ENCODE measurements at regions not wholly inside any gene's neighbourhood (a gene's known extent, or its start where the extent isn't known, plus 50 kb on each side); places are given as distances from the start of the nearest gene placed in this dataset.
"Not testable (repeated sequence)": the region's sequence is repeated elsewhere in the genome, so short reads cannot be mapped to it uniquely, and the experiment has no call there.

GRCh38 chr12:19895246-19896020, 456.1 kb downstream of the AEBP2 start:
- in situ Hi-C loops (cut with HindIII; ENCODE audit: low sequenced_read_pairs), result no loop called here

- in situ Hi-C loops (cut with HindIII; ENCODE audit: low sequenced_read_pairs), result no loop called here
Observed at GRCh38 chr12:19896041-19896440, 456.7 kb downstream of the AEBP2 start.

- in situ Hi-C loops (cut with HindIII; ENCODE audit: low sequenced_read_pairs), result no loop called here
Observed at GRCh38 chr12:19896534-19896933, 457.2 kb downstream of the AEBP2 start.

- in situ Hi-C loops (cut with HindIII; ENCODE audit: low sequenced_read_pairs), result no loop called here
Observed at GRCh38 chr12:19897900-19898408, 458.7 kb downstream of the AEBP2 start.

- in situ Hi-C loops (cut with HindIII; ENCODE audit: low sequenced_read_pairs), result loop anchor here (10.0 kb wide), 1 partner anchor 157 kb away; no protein-coding TSS in a partner anchor
Observed at GRCh38 chr12:19901841-19902240, 462.5 kb downstream of the AEBP2 start.

- in situ Hi-C loops (cut with HindIII; ENCODE audit: low sequenced_read_pairs), result loop anchor here (10.0 kb wide), 1 partner anchor 160 kb away; no protein-coding TSS in a partner anchor
Observed at GRCh38 chr12:19904819-19905218, 463.5 kb upstream of the PDE3A start.

GRCh38 chr12:19908830-19909229, 459.5 kb upstream of the PDE3A start:
- in situ Hi-C loops (cut with HindIII; ENCODE audit: low sequenced_read_pairs), result loop anchor here (10.0 kb wide), 1 partner anchor 164 kb away; no protein-coding TSS in a partner anchor

- in situ Hi-C loops (cut with HindIII; ENCODE audit: low sequenced_read_pairs), result loop anchor here (10.0 kb wide), 1 partner anchor 165 kb away; no protein-coding TSS in a partner anchor
Observed at GRCh38 chr12:19909418-19909817, 458.9 kb upstream of the PDE3A start.

GRCh38 chr12:19910681-19911080, 457.7 kb upstream of the PDE3A start:
- in situ Hi-C loops (cut with HindIII; ENCODE audit: low sequenced_read_pairs), result no loop called here

- in situ Hi-C loops (cut with HindIII; ENCODE audit: low sequenced_read_pairs), result no loop called here
Observed at GRCh38 chr12:19912991-19913390, 455.3 kb upstream of the PDE3A start.

- in situ Hi-C loops (cut with HindIII; ENCODE audit: low sequenced_read_pairs), result no loop called here
Observed at GRCh38 chr12:19915392-19916195, 452.7 kb upstream of the PDE3A start.

GRCh38 chr12:19916196-19916753, 452.1 kb upstream of the PDE3A start:
- in situ Hi-C loops (cut with HindIII; ENCODE audit: low sequenced_read_pairs), result no loop called here

GRCh38 chr12:19916974-19917373, 451.4 kb upstream of the PDE3A start:
- in situ Hi-C loops (cut with HindIII; ENCODE audit: low sequenced_read_pairs), result no loop called here

- in situ Hi-C loops (cut with HindIII; ENCODE audit: low sequenced_read_pairs), result not testable (repeated sequence)
Observed at GRCh38 chr12:19921716-19922115, 446.6 kb upstream of the PDE3A start.

- in situ Hi-C loops (cut with HindIII; ENCODE audit: low sequenced_read_pairs), result no loop called here
Observed at GRCh38 chr12:19922717-19923116, 445.6 kb upstream of the PDE3A start.

- in situ Hi-C loops (cut with HindIII; ENCODE audit: low sequenced_read_pairs), result no loop called here
Observed at GRCh38 chr12:19924360-19924759, 444.0 kb upstream of the PDE3A start.

GRCh38 chr12:19925841-19926240, 442.5 kb upstream of the PDE3A start:
- in situ Hi-C loops (cut with HindIII; ENCODE audit: low sequenced_read_pairs), result no loop called here

GRCh38 chr12:19926266-19926665, 442.1 kb upstream of the PDE3A start:
- in situ Hi-C loops (cut with HindIII; ENCODE audit: low sequenced_read_pairs), result no loop called here

GRCh38 chr12:19927661-19928060, 440.7 kb upstream of the PDE3A start:
- in situ Hi-C loops (cut with HindIII; ENCODE audit: low sequenced_read_pairs), result no loop called here

- in situ Hi-C loops (cut with HindIII; ENCODE audit: low sequenced_read_pairs), result no loop called here
Observed at GRCh38 chr12:19932413-19932812, 435.9 kb upstream of the PDE3A start.

- in situ Hi-C loops (cut with HindIII; ENCODE audit: low sequenced_read_pairs), result no loop called here
Observed at GRCh38 chr12:19933924-19934323, 434.4 kb upstream of the PDE3A start.
